GM12878 (cell line): ENCODE measurements at regions not wholly inside any gene's neighbourhood (a gene's known extent, or its start where the extent isn't known, plus 50 kb on each side); places are given as distances from the start of the nearest gene placed in this dataset.

Experiments used
- ATAC-seq: fragments of 200-7000 bp; cut with Tn5 transposase; 3 replicates; pipeline ENCODE4 v1.9.1; 2020; ENCODE audit warnings: mild to moderate bottlenecking, moderate library complexity
- BruUV-seq: library from RNA; stranded (reverse); fragments of 400-500 nt; replicated peaks from 2 replicates; lab custom pipeline; 2021; lab: Mats Ljungman, UMichigan
- CTCF ChIA-PET: fragments of 300-600 bp; sonication (Branson Sonifier 250); formaldehyde crosslinking; extraction: SDS; loops from one replicate; lab custom pipeline; 2021; ENCODE audit warnings: inconsistent platforms; lab: Yijun Ruan, JAX
- POLR2A ChIA-PET: fragments of 350-600 bp; formaldehyde crosslinking; extraction: SDS; loops from one replicate; lab custom pipeline; 2021; ENCODE audit warnings: inconsistent platforms; lab: Charles Lee
- RAD21 ChIA-PET: fragments of 300-600 bp; sonication (Branson Sonifier 250); formaldehyde crosslinking; loops from one replicate; lab custom pipeline; 2023; ENCODE audit warnings: antibody characterized with exemption; ENCODE audit not compliant: unreplicated experiment; lab: Charles Lee
- SMC1A ChIA-PET: fragments of 300-600 bp; sonication (Branson Sonifier 250); formaldehyde crosslinking; loops from one replicate; lab custom pipeline; 2023; ENCODE audit not compliant: unreplicated experiment, uncharacterized antibody; lab: Charles Lee
- DNase-seq: peaks from one replicate; pipeline ENCODE4 v3.0.0-alpha.2; 2011; ENCODE audit warnings: low read depth, low spot score
- FAIRE-seq: peaks from 3 replicates; lab custom pipeline; 2011; peaks lifted over from hg19 to GRCh38; lab: Jason Lieb, UNC
- H2AFZ ChIP-seq: 2 replicates; pipeline ENCODE4 v1.6.0; 2011; ENCODE audit warnings: low read depth, low read length, control low read depth; ENCODE audit not compliant: control insufficient read depth
- H3K27ac ChIP-seq: 2 replicates; pipeline ENCODE4 v1.5.1; 2011; ENCODE audit warnings: control low read depth; ENCODE audit not compliant: control insufficient read depth, insufficient read depth
- H3K27me3 ChIP-seq, 2 experiments: replicated peaks in 1 of 2; 2 replicates each; pipeline versions ENCODE4 v1.6.0 to v1.6.1; 2011; ENCODE audit warnings: low read length in 1 of 2; ENCODE audit not compliant: control insufficient read depth in 2 of 2, insufficient read depth in 2 of 2
- H3K36me3 ChIP-seq, 2 experiments: 2 replicates each; pipeline ENCODE4 v1.5.1; 2011; ENCODE audit warnings: low read length in 1 of 2; ENCODE audit not compliant: control insufficient read depth in 2 of 2, insufficient read depth in 2 of 2
- H3K4me1 ChIP-seq: 2 replicates; pipeline ENCODE4 v1.6.1; 2011; ENCODE audit warnings: mild to moderate bottlenecking, low read length, moderate library complexity, mixed read lengths; ENCODE audit not compliant: control insufficient read depth, insufficient read depth
- H3K4me2 ChIP-seq: 2 replicates; pipeline ENCODE4 v1.6.0; 2011; ENCODE audit warnings: control low read depth; ENCODE audit not compliant: control insufficient read depth, insufficient read depth
- H3K4me3 ChIP-seq: fragments of 200-600 bp; sonication (generic); 2 replicates; pipeline ENCODE4 v1.5.1; 2016
- H3K79me2 ChIP-seq: 2 replicates; pipeline ENCODE4 v1.6.0; 2011; ENCODE audit warnings: low read length; ENCODE audit not compliant: control insufficient read depth, insufficient read depth
- H3K9ac ChIP-seq: 2 replicates; pipeline ENCODE4 v1.8.0; 2011; ENCODE audit warnings: low read length, control low read depth, mixed read lengths; ENCODE audit not compliant: control insufficient read depth, insufficient read depth
- H3K9me3 ChIP-seq: replicated peaks from 3 replicates; pipeline ENCODE4 v1.5.1; 2011; ENCODE audit warnings: mild to moderate bottlenecking, low read length; ENCODE audit not compliant: control insufficient read depth, insufficient read depth
- H4K20me1 ChIP-seq: 2 replicates; pipeline ENCODE4 v1.6.0; 2011; ENCODE audit not compliant: control insufficient read depth, insufficient read depth
- CEBPB ChIP-seq, 2 experiments: fragments of 150-350 bp in 1 of 2; IDR thresholded peaks; 2 replicates each; pipeline ENCODE4 v1.6.1; 2012 to 2014; ENCODE audit warnings: low read depth in 2 of 2, low read length in 2 of 2, borderline replicate concordance in 1 of 2, inconsistent platforms in 1 of 2
- MYB ChIP-seq: fragments of 150-350 bp; IDR thresholded peaks from 2 replicates; pipeline ENCODE4 v1.6.1; 2014; ENCODE audit warnings: mild to moderate bottlenecking, low read depth, low read length, borderline replicate concordance
- POLR2AphosphoS2 ChIP-seq: IDR thresholded peaks from 2 replicates; pipeline ENCODE4 v1.6.1; 2011; ENCODE audit warnings: low read depth, mild to moderate bottlenecking, low read length, improper control_type of control experiment, moderate library complexity
- REST ChIP-seq: IDR thresholded peaks from 2 replicates; pipeline ENCODE4 v1.6.1; 2012; ENCODE audit warnings: mild to moderate bottlenecking, low read depth, low read length
- SREBF2 ChIP-seq: IDR thresholded peaks from 2 replicates; pipeline ENCODE4 v1.6.1; 2012; ENCODE audit warnings: mild to moderate bottlenecking, low read length
- WGBS: methylation state at CpG from one replicate; pipeline ENCODE4 v1.1.6; 2016; ENCODE audit warnings: low lambda C conversion rate; ENCODE audit not compliant: insufficient replicate concordance, insufficient coverage; ENCODE audit errors: missing lambda C conversion rate; 5-methylcytosine and 5-hydroxymethylcytosine counted together
- in situ Hi-C: fragments of 300-500 bp; cut with MboI; formaldehyde crosslinking; loops from 9 replicates; pipeline ENCODE4 v1.14.3; 2018; ENCODE audit warnings: mixed read lengths
- intact Hi-C: fragments of 100-400 bp; cut with micrococcal nuclease; formaldehyde crosslinking; loops from one replicate; pipeline ENCODE4 v1.14.2; 2022; ENCODE audit not compliant: unreplicated experiment
- TF ChIP-seq, protein P1 (sequence below): fragments of 150-350 bp; IDR thresholded peaks from 2 replicates; pipeline ENCODE4 v1.6.1; 2014; ENCODE audit warnings: mild to moderate bottlenecking, low read depth, low read length

GRCh38 chr1:79198832-79199231 is 192.3 kb upstream of the ADGRL4 start:
- Histone ChIP-seq H3K36me3 (no peaks in the 10 kb centered on the region), H3K4me2 (no peak overlapping the region), H3K9ac (no peak overlapping the region), H3K4me3 (no peak overlapping the region), H3K9me3 (no peaks in the 10 kb centered on the region), H3K79me2 (no peaks in the 10 kb centered on the region), H2AFZ (no peak overlapping the region), H3K4me1 (no peaks in the 10 kb centered on the region), H3K27me3 (no peaks in the 10 kb centered on the region), H4K20me1 (no peaks in the 10 kb centered on the region), H3K27ac (no peak overlapping the region)
- no peak for TF ChIP-seq CEBPB (IDR thresholded peaks at IDR 0.05; ENCODE audit: borderline replicate concordance in 1 of 2, low read depth in 2 of 2, low read length in 2 of 2)
- TF ChIP-seq, protein P1, sequence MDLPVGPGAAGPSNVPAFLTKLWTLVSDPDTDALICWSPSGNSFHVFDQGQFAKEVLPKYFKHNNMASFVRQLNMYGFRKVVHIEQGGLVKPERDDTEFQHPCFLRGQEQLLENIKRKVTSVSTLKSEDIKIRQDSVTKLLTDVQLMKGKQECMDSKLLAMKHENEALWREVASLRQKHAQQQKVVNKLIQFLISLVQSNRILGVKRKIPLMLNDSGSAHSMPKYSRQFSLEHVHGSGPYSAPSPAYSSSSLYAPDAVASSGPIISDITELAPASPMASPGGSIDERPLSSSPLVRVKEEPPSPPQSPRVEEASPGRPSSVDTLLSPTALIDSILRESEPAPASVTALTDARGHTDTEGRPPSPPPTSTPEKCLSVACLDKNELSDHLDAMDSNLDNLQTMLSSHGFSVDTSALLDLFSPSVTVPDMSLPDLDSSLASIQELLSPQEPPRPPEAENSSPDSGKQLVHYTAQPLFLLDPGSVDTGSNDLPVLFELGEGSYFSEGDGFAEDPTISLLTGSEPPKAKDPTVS: no peak
- no peak for TF ChIP-seq REST
- TF ChIP-seq MYB: no peak
- no peak for TF ChIP-seq POLR2AphosphoS2
- no peak for TF ChIP-seq SREBF2
- ATAC-seq (no peak), DNase-seq (no peak), FAIRE-seq (no peak)
- SMC1A ChIA-PET: interaction anchor here (0.7 to 1.8 kb wide), 2 partner anchors 359 to 874 kb away, joined by 3 to 7 read pairs; no protein-coding TSS in a partner anchor
- RAD21 ChIA-PET: interaction anchor here (5.5 kb wide), 1 partner anchor 358 kb away, joined by 42 read pairs; no protein-coding TSS in a partner anchor
- POLR2A ChIA-PET: no interaction called here
- CTCF ChIA-PET: interaction anchor here (0.9 to 3.6 kb wide), 3 partner anchors 10 to 359 kb away, joined by 3 to 27 read pairs (median 6); no protein-coding TSS in a partner anchor
- WGBS: 22% methylated on average over 2 of the region's 2 CpGs
- BruUV-seq: no TSS peak
- in situ Hi-C loops: loop anchor here (10.0 kb wide), 1 partner anchor 364 kb away; no protein-coding TSS in a partner anchor
- intact Hi-C loops: loop anchor here (5.0 kb wide), 1 partner anchor 512 kb away; no protein-coding TSS in a partner anchor
